Naive thymus-derived CD4-positive, alpha-beta T cell (primary cell): ENCODE measurements at regions not wholly inside any gene's neighbourhood (a gene's known extent, or its start where the extent isn't known, plus 50 kb on each side); places are given as distances from the start of the nearest gene placed in this dataset.

Source experiments
- ATAC-seq: fragments of 150-1000 bp; cut with Tn5 transposase; 2 replicates; pipeline ENCODE4 v1.10.0; 2021; ENCODE audit warnings: mild to moderate bottlenecking, moderate library complexity
- CTCF ChIA-PET: fragments of 350-600 bp; sonication (Branson Sonifier 250); formaldehyde crosslinking; loops from one replicate; lab custom pipeline; 2021; ENCODE audit warnings: antibody characterized with exemption; lab: Charles Lee
- POLR2A ChIA-PET: fragments of 350-600 bp; sonication (Branson Sonifier 250); formaldehyde crosslinking; loops from one replicate; lab custom pipeline; 2021; ENCODE audit warnings: antibody characterized with exemption, inconsistent platforms; lab: Charles Lee
- DNase-seq, 9 donors: peaks; one replicate each; pipeline versions ENCODE4 v3.0.0 to v3.0.0-alpha.2; 2020 to 2022; ENCODE audit warnings: mixed read lengths in 1 of 9
- H3K27ac ChIP-seq: one replicate; pipeline ENCODE4 v1.7.0; 2013; ENCODE audit warnings: mild to moderate bottlenecking, low read depth, low read length, moderate library complexity
- H3K27me3 ChIP-seq, 2 donors: one replicate each; pipeline ENCODE4 v1.7.0; 2013; ENCODE audit warnings: low read length in 2 of 2, mild to moderate bottlenecking in 2 of 2, moderate library complexity in 2 of 2; ENCODE audit not compliant: control insufficient read depth in 2 of 2, insufficient read depth in 2 of 2
- H3K36me3 ChIP-seq, 3 experiments: 1 replicate in 2 of 3; 2 replicates in 1 of 3; pipeline ENCODE4 v1.7.0; 2013; ENCODE audit warnings: low read length in 3 of 3, mild to moderate bottlenecking in 3 of 3, moderate library complexity in 1 of 3; ENCODE audit not compliant: insufficient read depth in 3 of 3, control insufficient read depth in 2 of 3
- H3K4me1 ChIP-seq, 2 donors: one replicate each; pipeline ENCODE4 v1.7.0; 2013; ENCODE audit warnings: low read length in 2 of 2, mild to moderate bottlenecking in 2 of 2, moderate library complexity in 1 of 2; ENCODE audit not compliant: control insufficient read depth in 2 of 2, insufficient read depth in 2 of 2
- H3K4me3 ChIP-seq: 2 replicates; pipeline ENCODE4 v1.7.0; 2013; ENCODE audit warnings: mild to moderate bottlenecking, low read length
- H3K9me3 ChIP-seq, 3 experiments: 1 replicate in 2 of 3; 2 replicates in 1 of 3; pipeline ENCODE4 v1.7.0; 2013; ENCODE audit warnings: low read length in 3 of 3; ENCODE audit not compliant: control insufficient read depth in 2 of 3
- H3K27ac Mint-ChIP-seq, 9 donors: one replicate each; pipeline ENCODE4 v1.8.0; 2020 to 2022; ENCODE audit warnings: mixed read lengths in 9 of 9, mild to moderate bottlenecking in 8 of 9, moderate library complexity in 5 of 9, inconsistent platforms in 2 of 9
- H3K27me3 Mint-ChIP-seq, 5 donors: one replicate each; pipeline ENCODE4 v1.8.0; 2021 to 2022; ENCODE audit warnings: mixed read lengths in 5 of 5, mild to moderate bottlenecking in 1 of 5
- H3K36me3 Mint-ChIP-seq, 5 donors: one replicate each; pipeline ENCODE4 v1.8.0; 2020 to 2022; ENCODE audit warnings: mixed read lengths in 5 of 5, mild to moderate bottlenecking in 3 of 5, inconsistent platforms in 1 of 5
- H3K4me1 Mint-ChIP-seq, 7 donors: one replicate each; pipeline ENCODE4 v1.8.0; 2020 to 2022; ENCODE audit warnings: mixed read lengths in 7 of 7, mild to moderate bottlenecking in 3 of 7, inconsistent platforms in 1 of 7
- H3K4me3 Mint-ChIP-seq, 10 donors: one replicate each; pipeline ENCODE4 v1.8.0; 2020 to 2022; ENCODE audit warnings: mild to moderate bottlenecking in 10 of 10, mixed read lengths in 10 of 10, moderate library complexity in 6 of 10, inconsistent platforms in 2 of 10
- H3K9me3 Mint-ChIP-seq, 11 donors: one replicate each; pipeline ENCODE4 v1.8.0; 2020 to 2022; ENCODE audit warnings: mixed read lengths in 11 of 11, mild to moderate bottlenecking in 4 of 11, inconsistent platforms in 1 of 11, moderate library complexity in 1 of 11
- intact Hi-C, 2 donors: fragments of 100-400 bp; cut with micrococcal nuclease; formaldehyde crosslinking; loops; one replicate each; pipeline ENCODE4 v1.15.1; 2023

DNA sequence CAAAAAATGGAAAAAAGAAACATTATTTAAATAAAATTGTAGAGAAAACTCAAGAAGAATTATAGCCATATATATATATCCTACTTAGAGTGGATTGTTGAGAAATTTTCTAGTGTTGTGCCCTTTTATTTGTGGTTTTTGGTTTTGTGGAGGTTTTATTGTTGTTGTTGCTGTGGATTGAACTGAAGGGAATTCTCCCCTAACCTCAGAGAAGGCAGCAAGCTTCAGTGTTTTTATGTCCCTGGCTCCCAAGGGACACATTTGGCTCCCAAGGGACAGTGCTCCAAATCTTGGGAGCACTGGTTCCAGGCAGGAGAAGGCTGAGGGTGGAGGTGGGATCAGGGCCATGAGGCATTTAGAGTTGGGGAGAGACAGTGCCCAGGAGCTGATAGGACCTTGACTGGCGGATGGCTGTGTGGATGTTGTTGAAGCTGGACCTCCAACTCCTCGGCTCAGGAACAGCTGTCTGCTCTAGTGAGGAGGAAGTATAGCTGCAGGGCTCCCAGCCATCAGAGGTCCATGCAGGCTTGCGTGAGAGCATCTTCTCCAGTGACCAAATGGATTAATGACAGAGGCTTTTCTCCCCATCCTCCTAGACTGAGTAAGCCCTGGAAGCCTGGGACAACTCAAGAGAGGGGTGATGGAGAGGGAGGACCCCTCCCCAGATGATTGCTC is 100.5 kb downstream of the TEX35 start:
- no peak overlapping the region for H3K27ac Mint-ChIP-seq
- Histone ChIP-seq H3K4me1 (no peaks in the 10 kb centered on the region), H3K36me3 (no peaks in the 10 kb centered on the region), H3K9me3 (no peaks in the 10 kb centered on the region), H3K27ac (no peak overlapping the region), H3K27me3 (no peaks in the 10 kb centered on the region), H3K4me3 (no peak overlapping the region)
- H3K4me1 Mint-ChIP-seq = no peaks in the 10 kb centered on the region
- intact Hi-C loops = loop anchor here in 1 of 2 donors (5.0 kb wide), 1 partner anchor 139 kb away; no protein-coding TSS in a partner anchor
- DNase-seq = no peak
- peaks cover 4 to 9% (median 5%) of the 10 kb centered on the region in 5 donors for H3K27me3 Mint-ChIP-seq
- ChIA-PET CTCF (interaction anchor here (0.5 to 0.7 kb wide), 2 partner anchors 87 to 753 kb away, joined by 3 read pairs; partner anchors contain the start of gene AXDND1), POLR2A (no interaction called here)
- no peak for ATAC-seq
- H3K4me3 Mint-ChIP-seq = no peak overlapping the region
- no peaks in the 10 kb centered on the region for H3K36me3 Mint-ChIP-seq
- H3K9me3 Mint-ChIP-seq = peaks cover 0 to 2% (median 0%) of the 10 kb centered on the region in 11 donors

DNA sequence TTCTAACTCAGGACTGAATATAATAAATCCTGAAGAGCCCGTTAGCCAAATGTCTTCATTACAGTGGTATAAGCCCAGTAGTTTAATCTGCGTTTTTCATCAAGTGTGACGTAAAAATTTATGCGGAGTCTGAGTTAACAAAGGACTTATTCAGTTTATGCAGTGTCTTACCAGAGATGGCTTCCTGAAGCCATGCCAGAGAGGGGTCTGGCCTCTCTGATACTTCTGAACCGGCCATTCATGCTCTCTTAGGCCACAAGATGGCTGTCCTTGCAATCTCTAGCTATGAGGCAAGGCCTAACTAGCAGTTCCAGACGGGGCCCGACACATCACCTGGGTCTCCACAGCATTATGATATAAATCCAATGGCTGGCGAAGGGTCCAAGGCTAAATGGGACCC is 101.4 kb downstream of the TEX35 start:
- no peaks in the 10 kb centered on the region for H3K4me1 Mint-ChIP-seq
- no peak for ATAC-seq
- ChIA-PET CTCF (no interaction called here), POLR2A (no interaction called here)
- intact Hi-C loops = loop anchor here in 1 of 2 donors (5.0 kb wide), 1 partner anchor 138 kb away; no protein-coding TSS in a partner anchor
- Histone ChIP-seq H3K27ac (no peak overlapping the region), H3K27me3 (no peaks in the 10 kb centered on the region), H3K4me1 (no peaks in the 10 kb centered on the region), H3K36me3 (no peaks in the 10 kb centered on the region), H3K4me3 (no peak overlapping the region), H3K9me3 (no peaks in the 10 kb centered on the region)
- no peak overlapping the region for H3K4me3 Mint-ChIP-seq
- H3K9me3 Mint-ChIP-seq = peaks cover 0 to 2% (median 0%) of the 10 kb centered on the region in 11 donors
- H3K27ac Mint-ChIP-seq = no peak overlapping the region
- peaks cover 0 to 9% (median 5%) of the 10 kb centered on the region in 5 donors for H3K27me3 Mint-ChIP-seq
- no peaks in the 10 kb centered on the region for H3K36me3 Mint-ChIP-seq
- no peak for DNase-seq

DNA sequence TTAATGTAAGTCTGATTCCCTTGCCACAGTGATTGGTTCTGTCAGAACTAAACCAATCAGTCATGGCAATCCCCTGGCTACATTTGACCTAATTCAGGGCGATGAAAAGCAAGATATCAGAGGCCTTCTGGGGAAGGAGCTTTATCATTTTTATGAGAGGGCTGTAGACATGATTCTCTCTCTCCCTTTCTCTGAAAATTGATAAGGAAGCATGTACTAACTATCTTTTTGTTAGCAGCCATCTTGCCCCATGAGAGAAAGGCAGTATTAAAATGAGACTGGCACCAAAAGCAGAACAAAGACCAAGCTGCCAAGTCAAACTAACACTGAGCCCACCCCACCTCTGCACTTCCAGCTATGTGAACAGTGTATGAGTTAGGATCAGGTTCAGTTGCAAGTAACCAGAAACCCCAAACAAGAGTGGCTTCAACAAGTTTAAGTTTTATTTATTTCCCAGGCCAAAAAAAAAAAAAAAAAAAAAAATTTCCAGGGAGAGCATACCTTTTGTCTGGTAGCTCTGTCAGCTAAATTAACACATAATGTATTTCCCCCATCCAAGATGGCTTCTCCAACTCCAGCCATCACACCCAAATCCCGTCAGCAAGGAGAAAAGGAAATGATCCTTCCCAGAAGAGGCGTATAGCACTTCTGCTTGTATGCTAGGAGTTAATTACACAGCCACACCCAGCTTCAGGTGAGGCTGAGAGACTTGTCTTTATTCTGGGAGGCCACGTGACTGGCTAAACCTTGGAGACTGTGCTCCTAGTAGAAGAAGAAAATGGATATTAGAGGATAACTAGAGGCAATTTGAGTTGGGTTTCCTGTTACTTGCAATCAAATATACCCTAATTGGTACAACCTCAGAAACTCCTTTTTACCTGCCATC is 105.8 kb upstream of the RALGPS2 start:
- ATAC-seq = no peak
- Histone ChIP-seq H3K9me3 (no peaks in the 10 kb centered on the region), H3K4me1 (no peaks in the 10 kb centered on the region), H3K27me3 (no peaks in the 10 kb centered on the region), H3K4me3 (no peak overlapping the region), H3K27ac (no peak overlapping the region), H3K36me3 (no peaks in the 10 kb centered on the region)
- Mint-ChIP-seq H3K27me3 (peaks cover 0 to 9% (median 5%) of the 10 kb centered on the region in 5 donors), H3K9me3 (peaks cover 0 to 3% (median 0%) of the 10 kb centered on the region in 11 donors), H3K4me1 (no peaks in the 10 kb centered on the region), H3K4me3 (no peak overlapping the region), H3K36me3 (no peaks in the 10 kb centered on the region), H3K27ac (no peak overlapping the region)
- CTCF ChIA-PET = no interaction called here
- POLR2A ChIA-PET = no interaction called here
- no peak for DNase-seq
- intact Hi-C loops = no loop called here

DNA sequence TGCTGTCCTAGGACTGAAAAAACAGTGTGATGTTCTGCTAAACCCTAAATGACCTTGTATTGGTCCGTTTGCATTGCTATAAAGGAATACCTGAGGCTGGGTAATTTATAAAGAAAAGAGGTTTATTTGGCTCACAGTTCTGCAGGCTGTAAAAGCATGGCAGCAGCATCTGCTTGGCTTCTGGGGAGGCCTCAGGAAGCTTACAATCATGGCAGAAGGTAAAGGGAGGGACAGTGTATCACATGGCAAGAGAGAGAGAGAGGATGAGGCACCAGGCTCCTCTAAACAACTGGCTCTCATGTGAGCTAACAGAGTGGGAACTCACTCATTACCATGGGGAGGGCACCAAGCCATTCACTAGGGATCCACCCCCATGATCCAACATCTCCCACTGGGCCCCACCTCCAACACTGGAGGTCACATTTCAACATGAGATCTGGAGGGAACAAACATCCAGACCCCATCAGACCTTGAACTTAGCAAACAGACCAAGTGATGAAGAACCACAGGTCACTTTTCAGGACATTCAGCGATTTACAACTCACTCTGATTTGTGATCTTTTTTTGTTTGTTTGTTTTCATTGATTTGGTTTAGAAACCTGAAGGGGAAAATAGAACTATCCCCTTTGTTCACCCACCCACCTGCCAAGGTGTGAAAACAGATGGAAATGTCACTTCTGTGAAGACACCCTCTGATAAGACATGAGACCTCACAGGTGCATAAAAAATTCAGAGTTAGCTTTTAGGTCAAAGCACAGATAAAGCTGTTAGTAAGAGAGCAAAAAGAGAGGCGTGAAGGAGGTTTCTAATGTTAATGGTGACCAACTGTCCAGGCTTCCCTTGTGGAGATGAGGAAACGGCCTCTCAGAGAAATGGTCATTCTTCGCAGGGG is 104.2 kb upstream of the RALGPS2 start:
- H3K4me3 Mint-ChIP-seq = no peak overlapping the region
- H3K4me3 ChIP-seq = no peak overlapping the region
- no peaks in the 10 kb centered on the region for H3K36me3 ChIP-seq
- H3K4me1 Mint-ChIP-seq = no peaks in the 10 kb centered on the region
- ChIA-PET POLR2A (no interaction called here), CTCF (no interaction called here)
- DNase-seq (no peak), ATAC-seq (no peak)
- no peaks in the 10 kb centered on the region for H3K4me1 ChIP-seq
- peaks cover 0 to 9% (median 6%) of the 10 kb centered on the region in 5 donors for H3K27me3 Mint-ChIP-seq
- H3K9me3 Mint-ChIP-seq = peaks cover 0 to 3% (median 0%) of the 10 kb centered on the region in 11 donors
- no peaks in the 10 kb centered on the region for H3K27me3 ChIP-seq
- no peaks in the 10 kb centered on the region for H3K9me3 ChIP-seq
- no peak overlapping the region for H3K27ac ChIP-seq
- no peak overlapping the region for H3K27ac Mint-ChIP-seq
- intact Hi-C loops = no loop called here
- no peaks in the 10 kb centered on the region for H3K36me3 Mint-ChIP-seq

DNA sequence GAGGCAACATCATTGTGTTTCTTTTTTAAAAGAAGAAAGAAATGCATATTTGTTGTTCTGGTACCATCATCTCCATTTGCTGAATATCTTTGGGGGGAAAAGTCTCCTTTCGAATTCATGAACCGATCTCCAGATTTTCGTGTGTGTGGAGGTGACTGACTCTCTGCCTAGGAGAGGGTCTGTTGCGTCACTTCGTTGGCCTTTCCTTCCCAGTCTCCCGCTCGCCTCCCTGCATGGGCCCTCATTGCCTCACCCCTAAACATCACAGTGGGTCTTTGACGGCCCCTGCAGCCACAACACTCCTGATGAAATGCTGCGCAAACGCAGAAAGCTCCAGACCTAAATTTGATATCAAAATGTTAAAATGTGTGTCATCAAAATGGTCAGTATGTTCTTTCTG is 103.2 kb upstream of the RALGPS2 start:
- Histone ChIP-seq H3K9me3 (no peaks in the 10 kb centered on the region), H3K4me1 (no peaks in the 10 kb centered on the region), H3K36me3 (no peaks in the 10 kb centered on the region), H3K4me3 (no peak overlapping the region), H3K27ac (no peak overlapping the region), H3K27me3 (no peaks in the 10 kb centered on the region)
- Mint-ChIP-seq H3K27ac (no peak overlapping the region), H3K4me3 (no peak overlapping the region), H3K4me1 (peaks cover 0 to 2% (median 0%) of the 10 kb centered on the region in 7 donors), H3K9me3 (peaks cover 0 to 3% (median 0%) of the 10 kb centered on the region in 11 donors), H3K36me3 (no peaks in the 10 kb centered on the region), H3K27me3 (peaks cover 0 to 14% (median 8%) of the 10 kb centered on the region in 5 donors)
- no peak for ATAC-seq
- intact Hi-C loops = no loop called here
- ChIA-PET POLR2A (no interaction called here), CTCF (no interaction called here)
- DNase-seq = no peak

DNA sequence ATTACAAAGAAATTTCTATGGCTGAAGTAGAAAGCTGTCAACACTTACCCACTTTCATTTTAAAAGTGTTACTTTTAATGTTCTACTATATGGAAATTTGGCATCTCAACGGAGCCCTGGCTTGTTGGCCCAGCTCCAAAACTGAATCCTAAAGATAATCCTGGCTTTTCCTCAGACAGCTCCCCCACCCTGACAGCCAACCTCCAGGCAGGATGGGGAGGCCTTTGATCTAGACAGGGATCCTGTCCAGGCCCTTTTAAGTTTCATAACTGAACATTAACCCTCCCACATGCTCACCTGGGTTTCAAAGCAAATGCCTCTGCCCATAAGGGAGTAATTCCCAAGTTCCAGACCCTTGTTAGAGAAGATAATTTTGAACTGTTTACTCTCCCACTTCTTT is 99.3 kb upstream of the RALGPS2 start:
- Mint-ChIP-seq H3K27ac (no peak overlapping the region), H3K9me3 (peaks cover 0 to 1% (median 0%) of the 10 kb centered on the region in 11 donors), H3K4me3 (no peak overlapping the region), H3K36me3 (no peaks in the 10 kb centered on the region), H3K4me1 (peaks cover 0 to 2% (median 0%) of the 10 kb centered on the region in 7 donors), H3K27me3 (peaks cover 0 to 9% (median 5%) of the 10 kb centered on the region in 5 donors)
- no peak overlapping the region for H3K4me3 ChIP-seq
- no peak for ATAC-seq
- H3K9me3 ChIP-seq = no peaks in the 10 kb centered on the region
- H3K27ac ChIP-seq = no peak overlapping the region
- H3K36me3 ChIP-seq = no peaks in the 10 kb centered on the region
- no peaks in the 10 kb centered on the region for H3K4me1 ChIP-seq
- ChIA-PET POLR2A (no interaction called here), CTCF (no interaction called here)
- DNase-seq = no peak
- intact Hi-C loops = no loop called here
- H3K27me3 ChIP-seq = no peaks in the 10 kb centered on the region
